ENCODE measurements at regions not wholly inside any gene's neighbourhood (a gene's known extent, or its start where the extent isn't known, plus 50 kb on each side); places are given as distances from the start of the nearest gene placed in this dataset.

- no peak for DNase-seq (ENCODE audit: extremely low spot score)
- ChIA-PET CTCF (no interaction called here), POLR2A (no interaction called here)
- TF ChIP-seq TARDBP (IDR thresholded peaks at IDR 0.05) = no peak
- no peak for TF ChIP-seq L3MBTL2 (conservative IDR thresholded peaks at IDR 0.05)
- TF ChIP-seq LEF1 (IDR thresholded peaks at IDR 0.05; ENCODE audit: borderline replicate concordance) = no peak
- no peak for TF ChIP-seq SUZ12 (IDR thresholded peaks at IDR 0.05)
- no peak for TF ChIP-seq ELF4 (IDR thresholded peaks at IDR 0.05)
- no peak for TF ChIP-seq FOXA1 (IDR thresholded peaks at IDR 0.05)
- no peak for TF ChIP-seq FOXM1 (IDR thresholded peaks at IDR 0.05; ENCODE audit: borderline replicate concordance)
- TF ChIP-seq ARNT (IDR thresholded peaks at IDR 0.05) = no peak
- no peak for TF ChIP-seq ZNF384 (IDR thresholded peaks at IDR 0.05)
- no peak for TF ChIP-seq HDGF (IDR thresholded peaks at IDR 0.05; ENCODE audit: borderline replicate concordance)
- no peak for TF ChIP-seq BHLHE40 (IDR thresholded peaks at IDR 0.05; ENCODE audit: borderline replicate concordance)
- TF ChIP-seq SP1 (IDR thresholded peaks at IDR 0.05) = no peak
- TF ChIP-seq FOXK2 (IDR thresholded peaks at IDR 0.05) = no peak
- no peak for TF ChIP-seq NFRKB (IDR thresholded peaks at IDR 0.05)
- no peak for TF ChIP-seq CTBP1 (IDR thresholded peaks at IDR 0.05; ENCODE audit: borderline replicate concordance)
- no peak for TF ChIP-seq PKNOX1 (IDR thresholded peaks at IDR 0.05)
These were observed 856.8 kb upstream of the ADAMTS5 start for GRCh38 chr21:27823652-27824201.

- CTCF ChIA-PET = no interaction called here
- TF ChIP-seq SUZ12 (IDR thresholded peaks at IDR 0.05) (no peak), CTBP1 (IDR thresholded peaks at IDR 0.05; ENCODE audit: borderline replicate concordance) (no peak), ZNF384 (IDR thresholded peaks at IDR 0.05) (no peak), TARDBP (IDR thresholded peaks at IDR 0.05) (no peak), PKNOX1 (IDR thresholded peaks at IDR 0.05) (no peak), FOXA1 (IDR thresholded peaks at IDR 0.05) (no peak), SP1 (IDR thresholded peaks at IDR 0.05) (no peak), LEF1 (IDR thresholded peaks at IDR 0.05; ENCODE audit: borderline replicate concordance) (no peak), NFRKB (IDR thresholded peaks at IDR 0.05) (no peak), L3MBTL2 (conservative IDR thresholded peaks at IDR 0.05) (no peak), HDGF (IDR thresholded peaks at IDR 0.05; ENCODE audit: borderline replicate concordance) (no peak), FOXK2 (IDR thresholded peaks at IDR 0.05) (no peak), ARNT (IDR thresholded peaks at IDR 0.05) (no peak), FOXM1 (IDR thresholded peaks at IDR 0.05; ENCODE audit: borderline replicate concordance) (no peak), BHLHE40 (IDR thresholded peaks at IDR 0.05; ENCODE audit: borderline replicate concordance) (no peak), ELF4 (IDR thresholded peaks at IDR 0.05) (no peak)
- POLR2A ChIA-PET = no interaction called here
- no peak for DNase-seq (ENCODE audit: extremely low spot score)
These were observed 853.5 kb upstream of the ADAMTS5 start for GRCh38 chr21:27820342-27820741.

GRCh38 chr21:27819299-27819698, 852.4 kb upstream of the ADAMTS5 start:
- CTCF ChIA-PET = no interaction called here
- TF ChIP-seq SUZ12 (IDR thresholded peaks at IDR 0.05) (no peak), ZNF384 (IDR thresholded peaks at IDR 0.05) (no peak), SP1 (IDR thresholded peaks at IDR 0.05) (no peak), NFRKB (IDR thresholded peaks at IDR 0.05) (no peak), PKNOX1 (IDR thresholded peaks at IDR 0.05) (no peak), FOXK2 (IDR thresholded peaks at IDR 0.05) (no peak), ELF4 (IDR thresholded peaks at IDR 0.05) (no peak), L3MBTL2 (conservative IDR thresholded peaks at IDR 0.05) (no peak), FOXA1 (IDR thresholded peaks at IDR 0.05) (no peak), FOXM1 (IDR thresholded peaks at IDR 0.05; ENCODE audit: borderline replicate concordance) (no peak), LEF1 (IDR thresholded peaks at IDR 0.05; ENCODE audit: borderline replicate concordance) (no peak), BHLHE40 (IDR thresholded peaks at IDR 0.05; ENCODE audit: borderline replicate concordance) (no peak), TARDBP (IDR thresholded peaks at IDR 0.05) (no peak), HDGF (IDR thresholded peaks at IDR 0.05; ENCODE audit: borderline replicate concordance) (no peak), CTBP1 (IDR thresholded peaks at IDR 0.05; ENCODE audit: borderline replicate concordance) (no peak), ARNT (IDR thresholded peaks at IDR 0.05) (no peak)
- no peak for DNase-seq (ENCODE audit: extremely low spot score)
- POLR2A ChIA-PET = no interaction called here

- DNase-seq (ENCODE audit: extremely low spot score) = no peak
- TF ChIP-seq FOXK2 (IDR thresholded peaks at IDR 0.05) (no peak), ARNT (IDR thresholded peaks at IDR 0.05) (no peak), TARDBP (IDR thresholded peaks at IDR 0.05) (no peak), LEF1 (IDR thresholded peaks at IDR 0.05; ENCODE audit: borderline replicate concordance) (no peak), FOXM1 (IDR thresholded peaks at IDR 0.05; ENCODE audit: borderline replicate concordance) (no peak), SP1 (IDR thresholded peaks at IDR 0.05) (no peak), FOXA1 (IDR thresholded peaks at IDR 0.05) (no peak), HDGF (IDR thresholded peaks at IDR 0.05; ENCODE audit: borderline replicate concordance) (no peak), SUZ12 (IDR thresholded peaks at IDR 0.05) (no peak), CTBP1 (IDR thresholded peaks at IDR 0.05; ENCODE audit: borderline replicate concordance) (no peak), L3MBTL2 (conservative IDR thresholded peaks at IDR 0.05) (no peak), NFRKB (IDR thresholded peaks at IDR 0.05) (no peak), ZNF384 (IDR thresholded peaks at IDR 0.05) (no peak), PKNOX1 (IDR thresholded peaks at IDR 0.05) (no peak), BHLHE40 (IDR thresholded peaks at IDR 0.05; ENCODE audit: borderline replicate concordance) (no peak), ELF4 (IDR thresholded peaks at IDR 0.05) (no peak)
- ChIA-PET CTCF (no interaction called here), POLR2A (no interaction called here)
These were observed 852.0 kb upstream of the ADAMTS5 start for GRCh38 chr21:27818847-27819246.

- ChIA-PET CTCF (no interaction called here), POLR2A (no interaction called here)
- DNase-seq (ENCODE audit: extremely low spot score) = no peak
- TF ChIP-seq TARDBP (IDR thresholded peaks at IDR 0.05) (no peak), FOXM1 (IDR thresholded peaks at IDR 0.05; ENCODE audit: borderline replicate concordance) (no peak), L3MBTL2 (conservative IDR thresholded peaks at IDR 0.05) (no peak), CTBP1 (IDR thresholded peaks at IDR 0.05; ENCODE audit: borderline replicate concordance) (no peak), ELF4 (IDR thresholded peaks at IDR 0.05) (no peak), BHLHE40 (IDR thresholded peaks at IDR 0.05; ENCODE audit: borderline replicate concordance) (no peak), ARNT (IDR thresholded peaks at IDR 0.05) (no peak), HDGF (IDR thresholded peaks at IDR 0.05; ENCODE audit: borderline replicate concordance) (no peak), FOXA1 (IDR thresholded peaks at IDR 0.05) (no peak), PKNOX1 (IDR thresholded peaks at IDR 0.05) (no peak), LEF1 (IDR thresholded peaks at IDR 0.05; ENCODE audit: borderline replicate concordance) (no peak), NFRKB (IDR thresholded peaks at IDR 0.05) (no peak)
These were observed 851.2 kb upstream of the ADAMTS5 start for GRCh38 chr21:27817902-27818623.

All from HEK293T (cell line).